ENCODE measurements at regions not wholly inside any gene's neighbourhood (a gene's known extent, or its start where the extent isn't known, plus 50 kb on each side); places are given as distances from the start of the nearest gene placed in this dataset.

DNA sequence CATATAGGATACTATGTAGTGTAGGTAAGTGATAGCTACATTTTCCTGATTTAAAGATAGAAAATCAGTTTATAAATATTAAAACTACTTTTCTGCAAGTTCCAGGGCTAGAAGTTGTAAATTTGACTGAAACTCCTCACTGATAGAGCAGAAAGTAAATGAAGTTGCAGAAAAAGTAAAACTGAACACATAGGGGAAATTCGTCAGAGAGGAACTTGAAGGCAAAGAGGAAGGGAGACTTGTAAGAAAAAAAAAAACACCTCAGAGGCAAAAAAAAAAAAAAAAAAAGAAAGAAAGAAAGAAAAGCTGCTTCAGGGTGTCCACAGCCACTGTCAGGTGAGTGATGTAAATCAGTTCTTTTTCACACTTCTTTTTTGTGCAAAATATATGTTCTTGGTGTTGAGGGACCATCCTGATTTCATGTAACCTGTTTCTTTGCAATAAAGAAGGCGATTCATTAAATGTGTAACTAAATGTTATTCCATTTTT is 336.2 kb upstream of the ZNF462 start:
- TF ChIP-seq FOXP2 (optimal IDR thresholded peaks at IDR 0.05; ENCODE audit: borderline replicate concordance, extremely low read depth, extremely low read length, insufficient read depth) (no peak), SIN3A (IDR thresholded peaks at IDR 0.05; ENCODE audit: borderline replicate concordance, insufficient read depth, low read length) (no peak), TAF1 (IDR thresholded peaks at IDR 0.05; ENCODE audit: borderline replicate concordance, insufficient read depth, low read length) (no peak), POLR2AphosphoS5 (IDR thresholded peaks at IDR 0.05; ENCODE audit: low read depth, low read length) (no peak)
- TF ChIP-seq, protein P1, sequence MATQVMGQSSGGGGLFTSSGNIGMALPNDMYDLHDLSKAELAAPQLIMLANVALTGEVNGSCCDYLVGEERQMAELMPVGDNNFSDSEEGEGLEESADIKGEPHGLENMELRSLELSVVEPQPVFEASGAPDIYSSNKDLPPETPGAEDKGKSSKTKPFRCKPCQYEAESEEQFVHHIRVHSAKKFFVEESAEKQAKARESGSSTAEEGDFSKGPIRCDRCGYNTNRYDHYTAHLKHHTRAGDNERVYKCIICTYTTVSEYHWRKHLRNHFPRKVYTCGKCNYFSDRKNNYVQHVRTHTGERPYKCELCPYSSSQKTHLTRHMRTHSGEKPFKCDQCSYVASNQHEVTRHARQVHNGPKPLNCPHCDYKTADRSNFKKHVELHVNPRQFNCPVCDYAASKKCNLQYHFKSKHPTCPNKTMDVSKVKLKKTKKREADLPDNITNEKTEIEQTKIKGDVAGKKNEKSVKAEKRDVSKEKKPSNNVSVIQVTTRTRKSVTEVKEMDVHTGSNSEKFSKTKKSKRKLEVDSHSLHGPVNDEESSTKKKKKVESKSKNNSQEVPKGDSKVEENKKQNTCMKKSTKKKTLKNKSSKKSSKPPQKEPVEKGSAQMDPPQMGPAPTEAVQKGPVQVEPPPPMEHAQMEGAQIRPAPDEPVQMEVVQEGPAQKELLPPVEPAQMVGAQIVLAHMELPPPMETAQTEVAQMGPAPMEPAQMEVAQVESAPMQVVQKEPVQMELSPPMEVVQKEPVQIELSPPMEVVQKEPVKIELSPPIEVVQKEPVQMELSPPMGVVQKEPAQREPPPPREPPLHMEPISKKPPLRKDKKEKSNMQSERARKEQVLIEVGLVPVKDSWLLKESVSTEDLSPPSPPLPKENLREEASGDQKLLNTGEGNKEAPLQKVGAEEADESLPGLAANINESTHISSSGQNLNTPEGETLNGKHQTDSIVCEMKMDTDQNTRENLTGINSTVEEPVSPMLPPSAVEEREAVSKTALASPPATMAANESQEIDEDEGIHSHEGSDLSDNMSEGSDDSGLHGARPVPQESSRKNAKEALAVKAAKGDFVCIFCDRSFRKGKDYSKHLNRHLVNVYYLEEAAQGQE (IDR thresholded peaks at IDR 0.05; ENCODE audit: insufficient read depth in 1 of 2, low read depth in 2 of 2, low read length in 2 of 2) = no peak

DNA sequence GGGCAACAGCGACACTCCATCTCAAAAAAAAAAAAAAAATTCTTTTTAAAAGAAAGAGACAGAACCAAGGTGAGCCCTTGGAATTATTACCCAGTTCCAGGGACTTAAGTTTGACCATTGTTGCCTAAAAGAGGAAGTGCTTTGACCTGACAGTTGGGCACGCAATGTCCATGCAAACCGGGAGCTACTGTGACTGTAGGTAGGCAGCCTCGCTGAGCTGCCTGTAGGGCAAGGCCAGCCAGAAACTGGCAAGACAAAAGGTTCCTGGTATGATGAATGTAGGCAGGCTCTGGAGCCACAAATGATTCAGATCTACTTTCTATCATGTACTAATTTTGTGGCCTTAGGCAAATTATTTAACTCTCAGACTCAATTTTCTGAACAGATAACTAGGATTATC is 334.8 kb upstream of the ZNF462 start:
- TF ChIP-seq SIN3A (IDR thresholded peaks at IDR 0.05; ENCODE audit: borderline replicate concordance, insufficient read depth, low read length) (no peak), POLR2AphosphoS5 (IDR thresholded peaks at IDR 0.05; ENCODE audit: low read depth, low read length) (no peak), TAF1 (IDR thresholded peaks at IDR 0.05; ENCODE audit: borderline replicate concordance, insufficient read depth, low read length) (no peak), FOXP2 (optimal IDR thresholded peaks at IDR 0.05; ENCODE audit: borderline replicate concordance, extremely low read depth, extremely low read length, insufficient read depth) (no peak)
- TF ChIP-seq, protein P1 (IDR thresholded peaks at IDR 0.05; ENCODE audit: insufficient read depth in 1 of 2, low read depth in 2 of 2, low read length in 2 of 2) = no peak

DNA sequence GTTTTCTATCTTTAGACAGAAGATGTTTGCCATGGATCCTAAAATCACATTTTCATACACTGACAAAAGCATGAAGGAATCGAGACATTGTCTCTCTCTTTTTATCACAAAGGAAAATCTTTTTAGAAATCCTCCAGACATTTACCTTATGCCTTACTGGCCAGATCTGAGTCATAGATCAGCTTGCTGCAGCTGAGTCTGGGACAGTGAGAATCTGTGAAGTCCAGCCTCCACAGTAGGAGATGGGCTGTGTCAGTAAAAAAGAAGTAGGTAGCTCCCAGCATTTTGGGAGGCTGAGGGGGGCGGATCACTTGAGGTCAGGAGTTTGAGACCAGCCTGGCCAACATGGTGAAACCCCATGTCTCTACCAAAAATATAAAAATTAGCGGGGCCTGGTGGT is 333.4 kb upstream of the ZNF462 start:
- TF ChIP-seq TAF1 (IDR thresholded peaks at IDR 0.05; ENCODE audit: borderline replicate concordance, insufficient read depth, low read length) (no peak), POLR2AphosphoS5 (IDR thresholded peaks at IDR 0.05; ENCODE audit: low read depth, low read length) (no peak), SIN3A (IDR thresholded peaks at IDR 0.05; ENCODE audit: borderline replicate concordance, insufficient read depth, low read length) (no peak), FOXP2 (optimal IDR thresholded peaks at IDR 0.05; ENCODE audit: borderline replicate concordance, extremely low read depth, extremely low read length, insufficient read depth) (no peak)
- TF ChIP-seq, protein P1 (IDR thresholded peaks at IDR 0.05; ENCODE audit: insufficient read depth in 1 of 2, low read depth in 2 of 2, low read length in 2 of 2) = no peak

DNA sequence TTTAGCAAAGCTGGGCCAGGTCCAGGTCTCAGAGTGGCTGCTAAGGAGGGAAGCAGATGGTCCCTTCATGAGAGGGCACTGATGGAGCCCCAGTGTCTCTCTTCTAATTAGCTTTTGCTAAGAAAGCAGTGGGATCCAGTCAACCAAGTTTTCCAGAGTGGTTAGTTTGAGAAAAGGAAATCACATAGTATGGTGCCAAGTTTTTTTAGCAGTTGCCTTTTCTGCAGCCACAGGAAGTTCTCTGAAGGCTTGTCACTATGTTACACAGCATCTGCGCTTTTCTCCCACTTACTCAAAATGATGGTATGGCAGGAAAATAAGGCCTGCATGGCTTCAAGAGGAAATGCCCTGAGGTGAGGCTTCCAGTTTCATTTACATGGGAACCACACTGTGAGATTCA is 331.5 kb upstream of the ZNF462 start:
- TF ChIP-seq TAF1 (IDR thresholded peaks at IDR 0.05; ENCODE audit: borderline replicate concordance, insufficient read depth, low read length) (no peak), POLR2AphosphoS5 (IDR thresholded peaks at IDR 0.05; ENCODE audit: low read depth, low read length) (no peak), SIN3A (IDR thresholded peaks at IDR 0.05; ENCODE audit: borderline replicate concordance, insufficient read depth, low read length) (no peak), FOXP2 (optimal IDR thresholded peaks at IDR 0.05; ENCODE audit: borderline replicate concordance, extremely low read depth, extremely low read length, insufficient read depth) (no peak)
- TF ChIP-seq, protein P1 (IDR thresholded peaks at IDR 0.05; ENCODE audit: insufficient read depth in 1 of 2, low read depth in 2 of 2, low read length in 2 of 2) = no peak

All from PFSK-1 (cell line).